SK-N-SH (cell line): ENCODE measurements at regions not wholly inside any gene's neighbourhood (a gene's known extent, or its start where the extent isn't known, plus 50 kb on each side); places are given as distances from the start of the nearest gene placed in this dataset.

Experiments used
- CTCF ChIA-PET: fragments of 300-600, 350-600 bp; formaldehyde crosslinking; extraction: SDS; loops from one replicate; lab custom pipeline; 2021; lab: Yijun Ruan, JAX
- POLR2A ChIA-PET: fragments of 350-600 bp; sonication (Branson Sonifier 250); formaldehyde crosslinking; extraction: SDS; loops from one replicate; lab custom pipeline; 2020; ENCODE audit warnings: antibody characterized with exemption, inconsistent platforms; lab: Yijun Ruan, JAX
- DNase-seq: peaks from one replicate; pipeline ENCODE4 v3.0.0; 2012
- H2AFZ ChIP-seq: fragments of 200-600 bp; sonication (generic); 2 replicates; pipeline ENCODE4 v1.8.1; 2016; ENCODE audit warnings: antibody characterized with exemption, mild to moderate bottlenecking, low read depth
- H3F3A ChIP-seq: fragments of 200-600 bp; sonication (generic); replicated peaks from 2 replicates; pipeline ENCODE3; 2016; ENCODE audit warnings: antibody characterized with exemption, mild to moderate bottlenecking; ENCODE audit not compliant: insufficient read depth
- H3K27ac ChIP-seq, 2 experiments: fragments of 200-500 bp in 1 of 2; fragments of 200-600 bp in 1 of 2; sonication (Bioruptor generic) in 1 of 2; sonication (generic), shearing (Covaris generic) in 1 of 2; 2 replicates each; pipeline versions ENCODE4 v1.5.1 to v1.6.1; 2014 to 2016; ENCODE audit warnings: low read depth in 2 of 2, inconsistent platforms in 1 of 2, low read length in 1 of 2, mild to moderate bottlenecking in 1 of 2, mixed read lengths in 1 of 2
- H3K27me3 ChIP-seq: fragments of 200-600 bp; sonication (generic), shearing (Covaris generic); 2 replicates; pipeline ENCODE4 v1.6.1; 2016; ENCODE audit warnings: mixed run types; ENCODE audit not compliant: insufficient read depth
- H3K36me3 ChIP-seq, 2 experiments: fragments of 200-500 bp in 1 of 2; fragments of 200-600 bp in 1 of 2; sonication (Bioruptor generic) in 1 of 2; sonication (generic) in 1 of 2; replicated peaks in 1 of 2; 2 replicates each; pipeline versions ENCODE3 to v1.5.1; 2014 to 2016; ENCODE audit warnings: low read length in 1 of 2, mild to moderate bottlenecking in 1 of 2; ENCODE audit not compliant: insufficient read depth in 2 of 2, control insufficient read depth in 1 of 2
- H3K4me1 ChIP-seq, 2 experiments: fragments of 200-500 bp in 1 of 2; fragments of 200-600 bp in 1 of 2; sonication (Bioruptor generic) in 1 of 2; sonication (generic), shearing (Covaris generic) in 1 of 2; 2 replicates each; pipeline versions ENCODE4 v1.5.1 to v1.6.1; 2014 to 2016; ENCODE audit warnings: low read depth in 1 of 2, low read length in 1 of 2, mixed run types in 1 of 2; ENCODE audit not compliant: insufficient read depth in 2 of 2, control insufficient read depth in 1 of 2
- H3K4me2 ChIP-seq: fragments of 200-600 bp; sonication (generic), shearing (Covaris generic); 2 replicates; pipeline ENCODE4 v1.6.1; 2017; ENCODE audit warnings: mixed run types
- H3K4me3 ChIP-seq, 2 experiments: fragments of 200-500 bp in 1 of 2; fragments of 200-600 bp in 1 of 2; sonication (Bioruptor generic) in 1 of 2; sonication (generic), shearing (Covaris generic) in 1 of 2; 2 replicates each; pipeline versions ENCODE4 v1.5.1 to v1.8.1; 2014 to 2016; ENCODE audit warnings: low read depth in 2 of 2, inconsistent platforms in 1 of 2, low read length in 1 of 2, mild to moderate bottlenecking in 1 of 2, mixed read lengths in 1 of 2, moderate library complexity in 1 of 2
- H3K79me2 ChIP-seq: fragments of 200-600 bp; sonication (generic); 2 replicates; pipeline ENCODE4 v1.8.1; 2017; ENCODE audit warnings: mild to moderate bottlenecking; ENCODE audit not compliant: insufficient read depth
- H3K9ac ChIP-seq: fragments of 200-600 bp; sonication (generic); 2 replicates; pipeline ENCODE4 v1.6.1; 2017; ENCODE audit warnings: mixed run types
- H3K9me2 ChIP-seq: fragments of 200-600 bp; sonication (generic); 2 replicates; pipeline ENCODE4 v1.6.1; 2017; ENCODE audit warnings: mixed run types
- H3K9me3 ChIP-seq: fragments of 200-600 bp; sonication (generic); 2 replicates; pipeline ENCODE4 v1.6.1; 2017; ENCODE audit warnings: mixed run types, mild to moderate bottlenecking, moderate library complexity
- H4K20me1 ChIP-seq: fragments of 200-600 bp; sonication (generic); 2 replicates; pipeline ENCODE4 v1.6.1; 2017; ENCODE audit warnings: mild to moderate bottlenecking, mixed run types; ENCODE audit not compliant: insufficient read depth
- CHD2 ChIP-seq: fragments of 150-350 bp; IDR thresholded peaks from 2 replicates; pipeline ENCODE4 v1.6.1; 2018; ENCODE audit warnings: low read length; ENCODE audit not compliant: partially characterized antibody
- CTCF ChIP-seq: fragments of 200-600 bp; sonication (generic); IDR thresholded peaks from 2 replicates; pipeline ENCODE4 v1.6.1; 2017; ENCODE audit warnings: antibody characterized with exemption, mild to moderate bottlenecking, moderate library complexity
- ELF1 ChIP-seq: IDR thresholded peaks from 2 replicates; pipeline ENCODE4 v1.4.0; 2012
- FOSL2 ChIP-seq: IDR thresholded peaks from 2 replicates; pipeline ENCODE4 v1.4.0; 2012; ENCODE audit warnings: low read depth, mild to moderate bottlenecking, moderate library complexity, borderline replicate concordance
- FOXM1 ChIP-seq: IDR thresholded peaks from 2 replicates; pipeline ENCODE4 v1.4.0; 2012; ENCODE audit warnings: low read depth, mild to moderate bottlenecking
- GABPA ChIP-seq: IDR thresholded peaks from 2 replicates; pipeline ENCODE4 v1.4.0; 2012; ENCODE audit warnings: low read depth, mild to moderate bottlenecking
- IRF3 ChIP-seq: fragments of 150-350 bp; IDR thresholded peaks from 2 replicates; pipeline ENCODE4 v1.6.1; 2016; ENCODE audit warnings: mild to moderate bottlenecking, low read depth, low read length
- JUND ChIP-seq: IDR thresholded peaks from 2 replicates; pipeline ENCODE4 v1.4.0; 2012
- MAX ChIP-seq: IDR thresholded peaks from 2 replicates; pipeline ENCODE4 v1.4.0; 2012; ENCODE audit warnings: low read depth
- MEF2A ChIP-seq: IDR thresholded peaks from 2 replicates; pipeline ENCODE4 v1.4.0; 2012; ENCODE audit warnings: low read depth, borderline replicate concordance
- NFIC ChIP-seq: IDR thresholded peaks from 2 replicates; pipeline ENCODE4 v1.4.0; 2012; ENCODE audit warnings: borderline replicate concordance
- NRF1 ChIP-seq: IDR thresholded peaks from 2 replicates; pipeline ENCODE4 v1.6.1; 2012; ENCODE audit warnings: low read depth, mild to moderate bottlenecking, low read length
- PBX3 ChIP-seq: IDR thresholded peaks from 2 replicates; pipeline ENCODE4; 2012
- RXRA ChIP-seq: IDR thresholded peaks from 2 replicates; pipeline ENCODE4 v1.4.0; 2012; ENCODE audit warnings: low read depth, mild to moderate bottlenecking, borderline replicate concordance
- SIN3A ChIP-seq: IDR thresholded peaks from 2 replicates; pipeline ENCODE4 v1.6.1; 2012; ENCODE audit warnings: low read depth, mild to moderate bottlenecking, low read length, moderate library complexity, borderline replicate concordance
- SMC3 ChIP-seq: IDR thresholded peaks from 2 replicates; pipeline ENCODE4 v1.6.1; 2012; ENCODE audit warnings: low read depth, low read length, improper control_type of control experiment
- TAF1 ChIP-seq: IDR thresholded peaks from 2 replicates; pipeline ENCODE4 v1.6.1; 2012; ENCODE audit warnings: low read depth, mild to moderate bottlenecking, low read length, moderate library complexity, borderline replicate concordance
- USF1 ChIP-seq: IDR thresholded peaks from 2 replicates; pipeline ENCODE4 v1.4.0; 2012; ENCODE audit warnings: low read depth, borderline replicate concordance
- USF2 ChIP-seq: fragments of 150-350 bp; IDR thresholded peaks from 2 replicates; pipeline ENCODE4 v1.6.1; 2017; ENCODE audit warnings: antibody characterized with exemption, low read length, low read depth, borderline replicate concordance
- YY1 ChIP-seq: IDR thresholded peaks from 2 replicates; pipeline ENCODE4 v1.4.0; 2012; ENCODE audit warnings: low read depth, mild to moderate bottlenecking
- WGBS: methylation state at CpG from one replicate; pipeline ENCODE4 v1.1.6; 2017; ENCODE audit warnings: low lambda C conversion rate; 5-methylcytosine and 5-hydroxymethylcytosine counted together

- no peak overlapping the region for H2AFZ ChIP-seq
- TF ChIP-seq CTCF = no peak
- TF ChIP-seq MEF2A = no peak
- TF ChIP-seq SIN3A = no peak
- no peak for TF ChIP-seq NFIC
- no peak for TF ChIP-seq YY1
- TF ChIP-seq NRF1 = no peak
- no peaks in the 10 kb centered on the region for H3F3A ChIP-seq
- ChIA-PET CTCF (no interaction called here), POLR2A (no interaction called here)
- no peaks in the 10 kb centered on the region for H3K79me2 ChIP-seq
- H3K4me1 ChIP-seq = no peaks in the 10 kb centered on the region
- H3K4me2 ChIP-seq = no peak overlapping the region
- no peaks in the 10 kb centered on the region for H3K36me3 ChIP-seq
- no peak overlapping the region for H3K4me3 ChIP-seq
- no peaks in the 10 kb centered on the region for H3K27me3 ChIP-seq
- no peaks in the 10 kb centered on the region for H3K9me2 ChIP-seq
- no peaks in the 10 kb centered on the region for H3K9me3 ChIP-seq
- no peaks in the 10 kb centered on the region for H4K20me1 ChIP-seq
- no peak overlapping the region for H3K9ac ChIP-seq
- H3K27ac ChIP-seq = no peak overlapping the region
- no peak for DNase-seq
- WGBS = 0% methylated on average over 2 of the region's 2 CpGs
Measured at GRCh38 chr6:76677017-76677416, 604.6 kb upstream of the IMPG1 start.

GRCh38 chr6:76671751-76672150 is 599.3 kb upstream of the IMPG1 start:
- Histone ChIP-seq H3K4me2 (no peak overlapping the region), H3K27ac (no peak overlapping the region), H4K20me1 (no peaks in the 10 kb centered on the region), H3K36me3 (no peaks in the 10 kb centered on the region), H3K4me3 (no peak overlapping the region), H3F3A (no peaks in the 10 kb centered on the region), H3K9me3 (no peaks in the 10 kb centered on the region), H3K27me3 (no peaks in the 10 kb centered on the region), H3K9ac (no peak overlapping the region), H3K9me2 (no peaks in the 10 kb centered on the region), H2AFZ (no peak overlapping the region), H3K4me1 (no peaks in the 10 kb centered on the region), H3K79me2 (no peaks in the 10 kb centered on the region)
- ChIA-PET CTCF (interaction anchor here (1.5 kb wide), 1 partner anchor 11 kb away, joined by 4 read pairs; no protein-coding TSS in a partner anchor), POLR2A (no interaction called here)
- 10% methylated on average over 4 of the region's 4 CpGs for WGBS
- TF ChIP-seq NRF1 (no peak), USF2 (no peak), FOSL2 (no peak), MEF2A (no peak), SMC3 (no peak), USF1 (no peak), CHD2 (no peak), GABPA (no peak), ELF1 (no peak), FOXM1 (no peak), SIN3A (no peak), RXRA (no peak), IRF3 (no peak), MAX (no peak), PBX3 (no peak), JUND (no peak), TAF1 (no peak)
- no peak for DNase-seq
